AG09309 (cell line): ENCODE measurements at regions not wholly inside any gene's neighbourhood (a gene's known extent, or its start where the extent isn't known, plus 50 kb on each side); places are given as distances from the start of the nearest gene placed in this dataset.

Source experiments
- DNase-seq: peaks from one replicate; pipeline ENCODE4 v3.0.0-alpha.2; 2010; ENCODE audit warnings: low read depth
- H3K4me3 ChIP-seq: 2 replicates; pipeline ENCODE4 v1.5.1; 2011; ENCODE audit warnings: mild to moderate bottlenecking, low read depth, low read length, moderate library complexity; ENCODE audit not compliant: control insufficient read depth
- TF ChIP-seq, protein P1 (sequence below): IDR thresholded peaks from 2 replicates; pipeline ENCODE4 v1.5.1; 2011; ENCODE audit warnings: mild to moderate bottlenecking, low read depth, low read length, inconsistent platforms; ENCODE audit not compliant: insufficient read depth, control insufficient read depth; ENCODE audit errors: missing control alignments

- no peak for DNase-seq
- TF ChIP-seq, protein P1, sequence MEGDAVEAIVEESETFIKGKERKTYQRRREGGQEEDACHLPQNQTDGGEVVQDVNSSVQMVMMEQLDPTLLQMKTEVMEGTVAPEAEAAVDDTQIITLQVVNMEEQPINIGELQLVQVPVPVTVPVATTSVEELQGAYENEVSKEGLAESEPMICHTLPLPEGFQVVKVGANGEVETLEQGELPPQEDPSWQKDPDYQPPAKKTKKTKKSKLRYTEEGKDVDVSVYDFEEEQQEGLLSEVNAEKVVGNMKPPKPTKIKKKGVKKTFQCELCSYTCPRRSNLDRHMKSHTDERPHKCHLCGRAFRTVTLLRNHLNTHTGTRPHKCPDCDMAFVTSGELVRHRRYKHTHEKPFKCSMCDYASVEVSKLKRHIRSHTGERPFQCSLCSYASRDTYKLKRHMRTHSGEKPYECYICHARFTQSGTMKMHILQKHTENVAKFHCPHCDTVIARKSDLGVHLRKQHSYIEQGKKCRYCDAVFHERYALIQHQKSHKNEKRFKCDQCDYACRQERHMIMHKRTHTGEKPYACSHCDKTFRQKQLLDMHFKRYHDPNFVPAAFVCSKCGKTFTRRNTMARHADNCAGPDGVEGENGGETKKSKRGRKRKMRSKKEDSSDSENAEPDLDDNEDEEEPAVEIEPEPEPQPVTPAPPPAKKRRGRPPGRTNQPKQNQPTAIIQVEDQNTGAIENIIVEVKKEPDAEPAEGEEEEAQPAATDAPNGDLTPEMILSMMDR: no peak
- H3K4me3 ChIP-seq: no peak overlapping the region
These were observed 755.2 kb upstream of the SORCS1 start for GRCh38 chr10:107919626-107920235.

GRCh38 chr10:107918171-107918570 lies 753.7 kb upstream of the SORCS1 start:
- TF ChIP-seq, protein P1: no peak
- DNase-seq: no peak
- H3K4me3 ChIP-seq: no peak overlapping the region

- H3K4me3 ChIP-seq: peak overlapping the region; percentile 23
- TF ChIP-seq, protein P1: no peak
- DNase-seq: no peak
These were observed 750.7 kb upstream of the SORCS1 start for GRCh38 chr10:107915215-107915610.

DNA sequence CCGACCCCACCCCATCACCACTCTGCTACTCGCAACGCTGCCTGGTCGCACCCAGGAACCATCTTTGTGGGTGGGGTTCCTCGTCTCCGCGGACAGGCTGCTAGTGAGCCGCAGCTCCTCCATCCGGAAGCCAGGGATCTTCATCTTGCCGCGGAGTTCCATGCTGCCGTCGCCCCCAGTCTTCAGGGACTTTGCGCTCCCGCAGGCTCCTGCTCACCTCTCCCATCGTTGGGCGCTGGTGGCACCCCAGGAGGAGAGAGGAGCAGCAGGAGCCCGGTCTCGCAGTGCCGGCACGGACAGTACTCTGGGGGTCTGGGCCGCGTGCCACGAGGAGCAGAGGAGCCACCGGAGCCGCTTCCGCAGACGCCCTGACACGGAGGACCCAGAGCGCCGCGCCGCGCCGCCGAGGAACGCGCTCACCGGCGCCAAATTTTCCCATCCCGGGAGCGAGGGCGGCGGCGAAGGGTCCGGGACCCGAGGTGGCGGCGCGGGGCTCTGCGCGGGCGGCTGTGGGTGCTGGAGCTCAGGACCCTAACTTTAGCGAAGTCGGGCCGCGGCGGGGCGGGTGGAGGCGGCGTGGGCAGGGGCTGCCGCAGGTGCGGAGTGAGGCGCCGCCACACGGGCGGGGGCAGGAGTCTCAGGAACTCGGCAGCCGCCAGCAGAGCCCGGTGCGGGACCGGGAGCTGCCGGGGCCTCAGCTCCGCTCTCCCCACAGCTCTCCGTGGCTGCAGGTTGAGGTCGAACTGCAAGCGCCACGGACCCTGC lies 750.1 kb upstream of the SORCS1 start:
- DNase-seq: no peak
- peak overlapping the region; percentile 26 for H3K4me3 ChIP-seq
- TF ChIP-seq, protein P1: no peak

DNA sequence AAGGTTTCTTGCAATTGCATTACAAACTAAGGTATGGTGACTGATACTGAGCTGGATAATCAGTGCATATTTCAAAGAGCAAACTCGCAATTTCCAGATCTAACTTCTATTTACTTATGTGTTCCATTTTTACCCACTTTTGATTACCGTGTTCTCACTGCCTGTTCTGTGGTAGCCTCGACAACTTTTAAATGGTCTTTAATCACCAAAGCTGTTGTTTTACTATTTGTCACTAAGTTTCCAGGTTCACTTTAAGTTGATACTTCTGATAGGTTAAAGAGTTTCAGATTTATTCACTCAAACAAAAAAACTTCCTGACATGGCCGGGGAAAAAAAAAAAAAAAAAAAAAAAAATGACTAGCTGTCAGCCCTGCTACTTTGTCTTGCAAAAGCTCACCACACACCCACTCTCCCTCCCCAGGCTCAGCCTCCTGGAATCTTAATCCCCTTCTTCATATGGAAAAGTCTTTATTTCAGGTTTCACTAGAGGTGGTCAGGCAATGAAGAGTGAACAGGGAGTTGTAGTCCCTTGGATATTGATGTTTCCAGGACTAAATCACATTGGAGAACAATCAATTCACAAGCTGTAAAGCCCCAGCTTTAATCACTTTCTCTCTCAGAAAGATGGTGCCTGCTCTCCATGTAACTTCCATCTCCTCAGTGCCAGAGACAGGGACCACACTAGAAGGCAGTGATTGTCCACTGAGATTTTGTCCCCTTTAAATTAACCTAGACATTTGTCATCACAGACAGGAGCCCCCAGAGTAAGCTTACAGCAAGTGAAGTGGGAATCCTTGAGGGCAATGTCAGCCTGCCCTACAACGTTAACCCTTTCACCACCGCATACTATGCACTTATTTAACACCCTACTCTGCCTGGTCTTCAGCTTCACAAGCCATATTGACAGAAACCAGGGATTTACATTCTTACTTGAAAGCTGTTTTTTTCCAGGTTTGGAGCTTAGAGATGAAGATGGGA lies 749.1 kb upstream of the SORCS1 start:
- no peak for DNase-seq
- TF ChIP-seq, protein P1: no peak
- no peak overlapping the region for H3K4me3 ChIP-seq

- DNase-seq: no peak
- TF ChIP-seq, protein P1: no peak
- no peak overlapping the region for H3K4me3 ChIP-seq
These were observed 736.6 kb upstream of the SORCS1 start for GRCh38 chr10:107901076-107901475.
